NCI-H345 (cell line): ENCODE measurements at regions not wholly inside any gene's neighbourhood (a gene's known extent, or its start where the extent isn't known, plus 50 kb on each side); places are given as distances from the start of the nearest gene placed in this dataset.
"Not testable (repeated sequence)": the region's sequence is repeated elsewhere in the genome, so short reads cannot be mapped to it uniquely, and the experiment has no call there.

Source experiments
- DNase-seq: peaks from one replicate; lab custom pipeline; 2025; lab: John Stamatoyannopoulos, UW

- no peak for DNase-seq
Observed at GRCh38 chr4:178993306-178993705, 1551.1 kb upstream of the AGA start.

GRCh38 chr4:179001918-179002317 lies 1559.7 kb upstream of the AGA start:
- no peak for DNase-seq

- DNase-seq, result no peak
Observed at GRCh38 chr4:179007755-179008154, 1565.5 kb upstream of the AGA start.

GRCh38 chr4:179017581-179017980 lies 1575.3 kb upstream of the AGA start:
- no peak for DNase-seq

- no peak for DNase-seq
Observed at GRCh38 chr4:179027569-179027968, 1585.3 kb upstream of the AGA start.

GRCh38 chr4:179028321-179028720 lies 1586.1 kb upstream of the AGA start:
- DNase-seq, result no peak

GRCh38 chr4:179029683-179030082 lies 1587.4 kb upstream of the AGA start:
- DNase-seq, result no peak

- no peak for DNase-seq
Observed at GRCh38 chr4:179040259-179040658, 1598.0 kb upstream of the AGA start.

GRCh38 chr4:179048839-179049453 lies 1606.7 kb upstream of the AGA start:
- DNase-seq, result no peak

- DNase-seq, result no peak
Observed at GRCh38 chr4:179051206-179051605, 1609.0 kb upstream of the AGA start.

- no peak for DNase-seq
Observed at GRCh38 chr4:179059396-179059795, 1617.2 kb upstream of the AGA start.

- not testable (repeated sequence) for DNase-seq
Observed at GRCh38 chr4:179066254-179066653, 1624.0 kb upstream of the AGA start.

GRCh38 chr4:179071131-179071530 lies 1628.9 kb upstream of the AGA start:
- no peak for DNase-seq

GRCh38 chr4:179076865-179077264 lies 1634.6 kb upstream of the AGA start:
- no peak for DNase-seq

- DNase-seq, result no peak
Observed at GRCh38 chr4:179095585-179096221, 1653.5 kb upstream of the AGA start.

GRCh38 chr4:179097741-179098140 lies 1655.5 kb upstream of the AGA start:
- DNase-seq, result no peak

GRCh38 chr4:179110356-179110755 lies 1668.1 kb upstream of the AGA start:
- DNase-seq, result no peak

GRCh38 chr4:179110816-179111215 lies 1668.6 kb upstream of the AGA start:
- DNase-seq, result no peak

GRCh38 chr4:179112441-179113170 lies 1670.4 kb upstream of the AGA start:
- DNase-seq, result no peak

GRCh38 chr4:179114615-179115014 lies 1672.4 kb upstream of the AGA start:
- no peak for DNase-seq

GRCh38 chr4:179116011-179116410 lies 1673.8 kb upstream of the AGA start:
- DNase-seq, result no peak

- no peak for DNase-seq
Observed at GRCh38 chr4:179116581-179116980, 1674.3 kb upstream of the AGA start.

GRCh38 chr4:179123084-179123483 lies 1680.8 kb upstream of the AGA start:
- no peak for DNase-seq
